Psoas muscle (tissue), 7 donors: ENCODE measurements at regions not wholly inside any gene's neighbourhood (a gene's known extent, or its start where the extent isn't known, plus 50 kb on each side); places are given as distances from the start of the nearest gene placed in this dataset.

ENCODE experiments used
- ATAC-seq, 4 donors: fragments of 200-7000 bp; cut with Tn5 transposase; one replicate each; pipeline ENCODE4 v1.9.1; 2020; ENCODE audit warnings: moderate library complexity in 3 of 4, mild to moderate bottlenecking in 2 of 4
- DNase-seq, 2 donors: peaks; one replicate each; pipeline ENCODE4 v3.0.0-alpha.2; 2020
- H3K27ac ChIP-seq: fragments of 200-600 bp; one replicate; pipeline ENCODE4 v1.8.0; 2022
- H3K27me3 ChIP-seq, 3 donors: fragments of 200-600 bp in 1 of 3; one replicate each; pipeline versions ENCODE4 v1.6.1 to v1.8.0; 2013 to 2022; ENCODE audit warnings: low read length in 2 of 3, mild to moderate bottlenecking in 2 of 3, moderate library complexity in 1 of 3; ENCODE audit not compliant: insufficient read depth in 3 of 3
- H3K36me3 ChIP-seq, 2 donors: fragments of 200-600 bp in 1 of 2; one replicate each; pipeline versions ENCODE4 v1.6.1 to v1.8.0; 2013 to 2022; ENCODE audit warnings: low read depth in 1 of 2, mild to moderate bottlenecking in 1 of 2, moderate library complexity in 1 of 2; ENCODE audit not compliant: insufficient read depth in 1 of 2
- H3K4me1 ChIP-seq: fragments of 200-600 bp; one replicate; pipeline ENCODE4 v1.8.0; 2022
- H3K4me3 ChIP-seq: fragments of 200-600 bp; one replicate; pipeline ENCODE4 v1.8.0; 2022; ENCODE audit warnings: mild to moderate bottlenecking
- H3K9me3 ChIP-seq: fragments of 200-600 bp; one replicate; pipeline ENCODE4 v1.8.0; 2022
- WGBS, 3 donors: extraction: QIAGEN DNeasy Blood & Tissue Kit; methylation state at CpG; one replicate each; pipeline versions ENCODE4 v1.1.6 to v1.1.7; 2013; 5-methylcytosine and 5-hydroxymethylcytosine counted together
- intact Hi-C, 2 donors: fragments of 100-400 bp; cut with DNase I; formaldehyde crosslinking; loops; one replicate each; pipeline versions ENCODE4 v1.11.0 to v1.14.2; 2022
- TF ChIP-seq, protein P1 (sequence below): fragments of 200-600 bp; IDR thresholded peaks from one replicate; pipeline ENCODE4 v1.8.0; 2022; ENCODE audit warnings: antibody characterized with exemption
- donor health status: healthy with polysubstance abuse.
- donor health status: DM: no; HTN: no; CAD: no; lungs with moderate emphysema.
- donor health status: Bipolar disorder and iron deficiency.
- donor health status: healthy.
- donor health status: DM: yes; HTN: yes; CAD: no.
- donor health status: DM: no; HTN: no; CAD: no.
- donor health status: DM: yes; HTN: yes; CAD: no.

DNA sequence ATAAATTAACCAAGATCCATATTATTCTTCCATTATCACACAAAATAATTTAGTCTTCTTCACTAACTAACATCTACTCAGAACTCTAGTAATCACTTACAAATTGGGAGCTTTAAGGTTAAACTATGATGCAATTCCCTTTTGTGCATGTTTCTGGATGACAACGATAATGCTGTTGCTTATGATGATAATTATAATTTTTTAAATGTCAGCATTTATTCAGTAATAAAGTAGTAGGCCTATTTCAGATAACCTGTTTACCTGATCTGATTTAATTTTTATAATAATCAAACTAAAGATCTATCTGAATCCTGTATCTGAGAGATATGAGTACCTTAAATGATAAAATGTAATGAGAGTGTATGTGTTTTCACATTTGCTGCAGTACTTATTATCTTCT lies 507.8 kb upstream of the GRID2 start:
- intact Hi-C loops: no loop called here
- Histone ChIP-seq H3K36me3 (no peaks in the 10 kb centered on the region), H3K27ac (no peak overlapping the region), H3K27me3 (no peaks in the 10 kb centered on the region), H3K4me1 (no peaks in the 10 kb centered on the region), H3K4me3 (no peak overlapping the region), H3K9me3 (no peaks in the 10 kb centered on the region)
- TF ChIP-seq, protein P1, sequence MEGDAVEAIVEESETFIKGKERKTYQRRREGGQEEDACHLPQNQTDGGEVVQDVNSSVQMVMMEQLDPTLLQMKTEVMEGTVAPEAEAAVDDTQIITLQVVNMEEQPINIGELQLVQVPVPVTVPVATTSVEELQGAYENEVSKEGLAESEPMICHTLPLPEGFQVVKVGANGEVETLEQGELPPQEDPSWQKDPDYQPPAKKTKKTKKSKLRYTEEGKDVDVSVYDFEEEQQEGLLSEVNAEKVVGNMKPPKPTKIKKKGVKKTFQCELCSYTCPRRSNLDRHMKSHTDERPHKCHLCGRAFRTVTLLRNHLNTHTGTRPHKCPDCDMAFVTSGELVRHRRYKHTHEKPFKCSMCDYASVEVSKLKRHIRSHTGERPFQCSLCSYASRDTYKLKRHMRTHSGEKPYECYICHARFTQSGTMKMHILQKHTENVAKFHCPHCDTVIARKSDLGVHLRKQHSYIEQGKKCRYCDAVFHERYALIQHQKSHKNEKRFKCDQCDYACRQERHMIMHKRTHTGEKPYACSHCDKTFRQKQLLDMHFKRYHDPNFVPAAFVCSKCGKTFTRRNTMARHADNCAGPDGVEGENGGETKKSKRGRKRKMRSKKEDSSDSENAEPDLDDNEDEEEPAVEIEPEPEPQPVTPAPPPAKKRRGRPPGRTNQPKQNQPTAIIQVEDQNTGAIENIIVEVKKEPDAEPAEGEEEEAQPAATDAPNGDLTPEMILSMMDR: no peak
- WGBS, 3 donors: 89 to 91% (median 90%) methylated on average over 1 of the region's 1 CpG
- ATAC-seq (no peak), DNase-seq (no peak)

DNA sequence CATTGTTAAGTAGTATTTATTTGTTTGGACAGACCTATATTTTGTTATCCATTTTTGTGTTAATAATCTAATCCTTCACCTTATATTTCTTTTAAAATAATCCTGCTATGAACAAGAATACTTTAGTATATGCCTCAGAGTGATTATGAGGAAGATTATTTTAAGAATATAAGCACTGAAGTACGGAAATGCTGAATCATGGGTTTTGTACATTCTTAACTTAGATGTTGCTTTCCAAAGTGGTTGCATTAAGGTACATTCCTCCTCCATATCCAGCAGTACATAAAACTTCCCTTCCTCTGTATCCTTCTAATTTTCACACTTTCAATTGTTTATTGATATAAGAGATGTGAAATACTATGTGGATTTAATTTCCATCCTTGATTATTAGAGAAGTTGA lies 491.4 kb upstream of the GRID2 start:
- Histone ChIP-seq H3K27me3 (no peaks in the 10 kb centered on the region), H3K4me3 (no peak overlapping the region), H3K27ac (no peak overlapping the region), H3K9me3 (no peaks in the 10 kb centered on the region), H3K36me3 (no peaks in the 10 kb centered on the region), H3K4me1 (no peaks in the 10 kb centered on the region)
- no peak for DNase-seq
- TF ChIP-seq, protein P1: no peak
- intact Hi-C loops: no loop called here
- ATAC-seq: no peak
- 67 to 79% (median 75%) methylated on average over 1 of the region's 1 CpG for WGBS, 3 donors

DNA sequence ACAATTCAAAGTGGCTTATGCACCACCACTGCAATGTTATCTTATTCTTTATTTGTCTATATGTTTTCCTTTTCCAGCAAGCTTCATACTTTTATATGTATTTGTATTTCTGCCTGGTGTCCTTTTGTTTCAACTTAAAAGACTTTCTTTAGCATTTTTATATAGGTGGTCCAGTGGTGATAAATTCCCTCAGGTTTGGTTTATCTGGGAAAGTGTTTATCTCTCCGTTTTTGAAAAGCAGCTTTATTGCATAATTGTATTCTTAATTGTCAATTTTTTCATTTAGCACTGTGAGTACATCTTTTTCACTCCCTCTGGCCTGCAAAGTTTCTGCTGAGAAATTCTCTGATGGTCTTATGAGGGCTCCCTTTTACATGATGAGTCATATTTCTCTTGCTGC lies 479.0 kb upstream of the GRID2 start:
- H3K36me3 ChIP-seq: no peaks in the 10 kb centered on the region
- no peaks in the 10 kb centered on the region for H3K27me3 ChIP-seq
- DNase-seq (no peak), ATAC-seq (no peak)
- intact Hi-C loops: no loop called here
- no peak overlapping the region for H3K27ac ChIP-seq
- no peaks in the 10 kb centered on the region for H3K4me1 ChIP-seq
- no peak overlapping the region for H3K4me3 ChIP-seq
- H3K9me3 ChIP-seq: peaks cover 7% of the 10 kb centered on the region
- WGBS, 3 donors: 59 to 74% (median 66%) methylated on average over 1 of the region's 1 CpG
- TF ChIP-seq, protein P1: no peak

DNA sequence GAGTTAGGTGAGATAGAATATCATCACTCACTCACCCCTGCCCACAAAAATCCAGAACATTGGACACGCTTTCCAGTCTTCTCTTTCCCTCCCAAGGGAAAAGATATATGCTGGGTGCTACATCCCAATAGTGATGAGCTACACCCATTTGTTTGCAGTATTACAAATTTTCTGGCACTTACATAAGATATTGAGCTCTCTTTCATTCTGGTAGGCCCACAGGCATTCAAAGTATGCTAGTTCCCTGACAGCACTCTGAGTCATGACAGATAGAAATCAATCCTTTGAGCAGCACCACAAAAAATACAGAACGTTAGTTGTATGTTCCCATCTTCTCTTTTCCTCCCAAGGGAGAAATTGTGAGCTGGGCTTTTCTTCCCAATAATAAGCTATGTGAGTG lies 477.6 kb upstream of the GRID2 start:
- DNase-seq: no peak
- no peak for ATAC-seq
- H3K4me1 ChIP-seq: no peaks in the 10 kb centered on the region
- H3K27ac ChIP-seq: no peak overlapping the region
- H3K27me3 ChIP-seq: no peaks in the 10 kb centered on the region
- TF ChIP-seq, protein P1: no peak
- intact Hi-C loops: no loop called here
- no peak overlapping the region for H3K4me3 ChIP-seq
- 79 to 88% (median 82%) methylated on average over 2 of the region's 2 CpGs for WGBS, 3 donors
- peaks cover 7% of the 10 kb centered on the region for H3K9me3 ChIP-seq
- H3K36me3 ChIP-seq: no peaks in the 10 kb centered on the region

DNA sequence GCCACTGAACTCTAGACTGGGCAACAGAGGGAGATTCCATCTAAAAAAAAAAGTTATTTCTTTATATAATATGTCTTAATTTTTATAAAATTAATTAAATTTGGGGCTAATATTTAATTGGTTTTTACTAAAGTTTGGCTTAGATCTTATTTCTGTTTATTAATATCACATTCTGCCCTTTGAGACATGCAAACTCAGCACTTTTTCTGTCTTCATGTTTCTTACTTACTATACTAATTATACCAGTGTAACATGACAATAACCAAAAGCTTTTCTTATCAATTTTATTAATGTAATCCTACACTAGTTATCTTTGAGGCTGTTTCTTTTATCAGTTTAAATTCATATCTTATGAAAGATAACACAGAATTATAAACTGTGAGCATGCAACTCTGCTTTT lies 475.9 kb upstream of the GRID2 start:
- no peak overlapping the region for H3K4me3 ChIP-seq
- intact Hi-C loops: no loop called here
- no peaks in the 10 kb centered on the region for H3K36me3 ChIP-seq
- TF ChIP-seq, protein P1: no peak
- no peak for DNase-seq
- H3K27me3 ChIP-seq: no peaks in the 10 kb centered on the region
- peaks cover 7% of the 10 kb centered on the region for H3K9me3 ChIP-seq
- no peak for ATAC-seq
- no peak overlapping the region for H3K27ac ChIP-seq
- no peaks in the 10 kb centered on the region for H3K4me1 ChIP-seq
